Keratinocyte (primary cell): ENCODE measurements at regions not wholly inside any gene's neighbourhood (a gene's known extent, or its start where the extent isn't known, plus 50 kb on each side); places are given as distances from the start of the nearest gene placed in this dataset.

Source experiments
- DNase-seq: peaks from one replicate; pipeline ENCODE4 v3.0.0-alpha.2; 2011; ENCODE audit warnings: low read depth, missing footprints, low spot score
- FAIRE-seq: peaks from 2 replicates; lab custom pipeline; 2011; peaks lifted over from hg19 to GRCh38; lab: Jason Lieb, UNC
- H2AFZ ChIP-seq: 2 replicates; pipeline ENCODE4 v1.6.0; 2012; ENCODE audit warnings: low read length, control low read depth, inconsistent platforms; ENCODE audit not compliant: control insufficient read depth
- H3K27ac ChIP-seq: 2 replicates; pipeline ENCODE4 v1.5.1; 2011; ENCODE audit warnings: low read length; ENCODE audit not compliant: control insufficient read depth, insufficient read depth
- H3K27me3 ChIP-seq: 3 replicates; pipeline ENCODE4 v1.6.0; 2011; ENCODE audit warnings: low read length; ENCODE audit not compliant: control insufficient read depth, insufficient read depth; ENCODE audit errors: extremely low read depth
- H3K36me3 ChIP-seq, 2 experiments: 2 replicates in 1 of 2; 3 replicates in 1 of 2; pipeline ENCODE4 v1.5.1; 2011; ENCODE audit warnings: low read length in 2 of 2, mild to moderate bottlenecking in 1 of 2; ENCODE audit not compliant: control insufficient read depth in 2 of 2, insufficient read depth in 2 of 2; ENCODE audit errors: extremely low read depth in 1 of 2
- H3K4me1 ChIP-seq: 3 replicates; pipeline ENCODE4 v1.5.1; 2011; ENCODE audit warnings: low read length; ENCODE audit not compliant: control insufficient read depth, insufficient read depth; ENCODE audit errors: extremely low read depth
- H3K4me2 ChIP-seq: 3 replicates; pipeline ENCODE4 v1.6.0; 2011; ENCODE audit warnings: low read depth, low read length; ENCODE audit not compliant: control insufficient read depth, insufficient read depth; ENCODE audit errors: extremely low read depth
- H3K4me3 ChIP-seq, 3 experiments: fragments of 200-600 bp in 1 of 3; sonication (generic) in 1 of 3; 2 replicates in 2 of 3; 3 replicates in 1 of 3; pipeline ENCODE4 v1.5.1; 2011 to 2016; ENCODE audit warnings: low read length in 3 of 3, mild to moderate bottlenecking in 3 of 3, control low read depth in 2 of 3, inconsistent platforms in 1 of 3, low read depth in 1 of 3, mixed read lengths in 1 of 3, mixed run types in 1 of 3, moderate library complexity in 1 of 3; ENCODE audit not compliant: control insufficient read depth in 2 of 3, insufficient read depth in 2 of 3; ENCODE audit errors: extremely low read depth in 1 of 3
- H3K79me2 ChIP-seq: 2 replicates; pipeline ENCODE4 v1.6.0; 2012; ENCODE audit warnings: low read length; ENCODE audit not compliant: control insufficient read depth, insufficient read depth
- H3K9ac ChIP-seq: 3 replicates; pipeline ENCODE4 v1.6.0; 2011; ENCODE audit warnings: low read length; ENCODE audit not compliant: control insufficient read depth, insufficient read depth; ENCODE audit errors: extremely low read depth
- H3K9me1 ChIP-seq: 3 replicates; pipeline ENCODE4 v1.6.0; 2011; ENCODE audit warnings: low read length; ENCODE audit not compliant: control insufficient read depth, insufficient read depth; ENCODE audit errors: extremely low read depth
- H3K9me3 ChIP-seq: 2 replicates; pipeline ENCODE4 v1.5.1; 2012; ENCODE audit warnings: low read depth, low read length; ENCODE audit not compliant: control insufficient read depth
- H4K20me1 ChIP-seq: 3 replicates; pipeline ENCODE4 v1.6.0; 2011; ENCODE audit warnings: low read length; ENCODE audit not compliant: control insufficient read depth, insufficient read depth; ENCODE audit errors: extremely low read depth
- EZH2 ChIP-seq: IDR thresholded peaks from one replicate; pipeline ENCODE4 v1.6.1; 2012; ENCODE audit warnings: inconsistent platforms, mild to moderate bottlenecking, low read length, moderate library complexity
- dilution Hi-C: fragments of 300-500 bp; cut with MboI; formaldehyde crosslinking; loops from one replicate; pipeline ENCODE4 v1.7.0; 2020; ENCODE audit warnings: low sequenced_read_pairs; ENCODE audit not compliant: extremely low pct_ligation_motif_present
- TF ChIP-seq, protein P1 (sequence below), 3 experiments: IDR thresholded peaks in 1 of 3; conservative IDR thresholded peaks in 1 of 3; optimal IDR thresholded peaks in 1 of 3; 2 replicates in 2 of 3; 3 replicates in 1 of 3; pipeline versions ENCODE3 to v1.5.1; 2011; ENCODE audit warnings: low read length in 3 of 3, mild to moderate bottlenecking in 3 of 3, moderate library complexity in 2 of 3, control low read depth in 1 of 3, inconsistent platforms in 1 of 3; ENCODE audit not compliant: insufficient read depth in 2 of 3; ENCODE audit errors: extremely low read depth in 1 of 3

DNA sequence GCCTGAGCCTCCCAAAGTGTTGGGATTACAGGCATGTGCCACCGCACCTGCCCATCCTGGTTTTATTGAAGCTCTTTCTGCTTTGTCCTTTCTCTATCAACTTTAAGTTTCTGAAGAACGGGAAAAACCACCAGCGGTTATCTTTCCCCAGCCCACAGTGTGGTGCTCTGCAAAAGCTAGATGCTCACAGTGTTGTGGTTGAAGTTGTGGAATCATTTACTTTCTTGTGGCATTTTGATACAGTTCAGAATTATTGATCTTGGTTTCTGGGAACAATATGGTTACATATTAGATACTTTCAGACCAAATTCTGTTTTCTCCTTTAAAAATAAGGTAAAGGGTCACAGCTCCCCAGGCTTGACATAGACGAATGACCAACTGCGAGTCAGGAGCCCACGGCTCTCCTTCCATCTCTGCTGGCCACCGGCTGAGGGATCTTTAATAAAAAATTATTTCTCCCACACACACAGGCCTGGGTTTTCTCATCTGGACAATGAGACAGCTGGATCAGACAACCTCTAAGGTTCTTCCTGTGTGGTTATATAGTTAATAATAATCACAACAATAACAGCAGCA, 385.3 kb downstream of the SETD4 start:
- no peak for FAIRE-seq
- H3K4me1 ChIP-seq: peaks cover 2% of the 10 kb centered on the region
- no peak overlapping the region for H2AFZ ChIP-seq
- no peak overlapping the region for H3K4me2 ChIP-seq
- no peak overlapping the region for H3K9ac ChIP-seq
- H3K36me3 ChIP-seq: no peaks in the 10 kb centered on the region
- dilution Hi-C loops: no loop called here
- TF ChIP-seq EZH2: no peak
- TF ChIP-seq, protein P1, sequence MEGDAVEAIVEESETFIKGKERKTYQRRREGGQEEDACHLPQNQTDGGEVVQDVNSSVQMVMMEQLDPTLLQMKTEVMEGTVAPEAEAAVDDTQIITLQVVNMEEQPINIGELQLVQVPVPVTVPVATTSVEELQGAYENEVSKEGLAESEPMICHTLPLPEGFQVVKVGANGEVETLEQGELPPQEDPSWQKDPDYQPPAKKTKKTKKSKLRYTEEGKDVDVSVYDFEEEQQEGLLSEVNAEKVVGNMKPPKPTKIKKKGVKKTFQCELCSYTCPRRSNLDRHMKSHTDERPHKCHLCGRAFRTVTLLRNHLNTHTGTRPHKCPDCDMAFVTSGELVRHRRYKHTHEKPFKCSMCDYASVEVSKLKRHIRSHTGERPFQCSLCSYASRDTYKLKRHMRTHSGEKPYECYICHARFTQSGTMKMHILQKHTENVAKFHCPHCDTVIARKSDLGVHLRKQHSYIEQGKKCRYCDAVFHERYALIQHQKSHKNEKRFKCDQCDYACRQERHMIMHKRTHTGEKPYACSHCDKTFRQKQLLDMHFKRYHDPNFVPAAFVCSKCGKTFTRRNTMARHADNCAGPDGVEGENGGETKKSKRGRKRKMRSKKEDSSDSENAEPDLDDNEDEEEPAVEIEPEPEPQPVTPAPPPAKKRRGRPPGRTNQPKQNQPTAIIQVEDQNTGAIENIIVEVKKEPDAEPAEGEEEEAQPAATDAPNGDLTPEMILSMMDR (optimal IDR thresholded peaks at IDR 0.05 in 1 of 3, IDR thresholded peaks at IDR 0.05 in 1 of 3, conservative IDR thresholded peaks at IDR 0.05 in 1 of 3; ENCODE audit: extremely low read depth in 1 of 3, insufficient read depth in 2 of 3, low read length in 3 of 3): no peak
- no peaks in the 10 kb centered on the region for H3K9me3 ChIP-seq
- no peak overlapping the region for H3K27ac ChIP-seq
- DNase-seq: no peak
- H3K9me1 ChIP-seq: no peaks in the 10 kb centered on the region
- H4K20me1 ChIP-seq: no peaks in the 10 kb centered on the region
- no peaks in the 10 kb centered on the region for H3K79me2 ChIP-seq
- no peak overlapping the region for H3K4me3 ChIP-seq
- peaks cover 7% of the 10 kb centered on the region for H3K27me3 ChIP-seq

DNA sequence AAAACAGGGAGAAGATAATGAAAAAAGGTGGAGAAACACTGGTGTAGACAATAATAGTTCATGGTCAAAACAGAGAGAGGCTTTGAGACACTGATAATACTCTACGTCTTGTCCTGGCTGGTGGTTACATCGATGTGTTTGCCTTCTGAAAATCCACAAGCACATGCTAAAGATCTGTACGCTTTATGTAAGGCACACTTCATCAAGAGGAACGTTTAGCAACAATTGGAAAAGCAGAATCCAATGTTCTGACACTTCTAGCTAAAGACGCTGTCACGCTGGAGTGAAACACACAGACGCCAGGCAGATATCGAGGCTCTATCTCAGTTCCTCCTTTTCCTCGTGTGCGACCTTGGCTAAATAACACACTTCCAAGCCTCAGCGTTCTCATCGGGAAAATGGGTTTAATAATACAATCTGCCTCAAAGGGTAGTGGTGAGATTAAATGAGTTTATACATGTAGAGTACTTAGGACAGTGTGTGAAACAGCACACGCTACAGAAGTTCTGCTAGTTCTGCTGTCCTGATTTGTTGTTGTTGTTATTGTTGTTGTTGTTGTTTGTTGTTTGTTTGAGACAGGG, 386.1 kb downstream of the SETD4 start:
- dilution Hi-C loops: no loop called here

More for the DNA sequence above, 386.1 kb downstream of the SETD4 start:
- peaks cover 7% of the 10 kb centered on the region for H3K27me3 ChIP-seq
- no peak overlapping the region for H2AFZ ChIP-seq
- TF ChIP-seq EZH2: no peak
- TF ChIP-seq, protein P1 (optimal IDR thresholded peaks at IDR 0.05 in 1 of 3, IDR thresholded peaks at IDR 0.05 in 1 of 3, conservative IDR thresholded peaks at IDR 0.05 in 1 of 3; ENCODE audit: extremely low read depth in 1 of 3, insufficient read depth in 2 of 3, low read length in 3 of 3): no peak
- no peaks in the 10 kb centered on the region for H3K36me3 ChIP-seq
- peaks cover 2% of the 10 kb centered on the region for H3K4me1 ChIP-seq
- no peaks in the 10 kb centered on the region for H3K9me3 ChIP-seq
- no peak overlapping the region for H3K4me2 ChIP-seq
- no peaks in the 10 kb centered on the region for H4K20me1 ChIP-seq
- no peak overlapping the region for H3K9ac ChIP-seq
- no peak for DNase-seq
- no peak for FAIRE-seq
- no peaks in the 10 kb centered on the region for H3K9me1 ChIP-seq
- no peaks in the 10 kb centered on the region for H3K79me2 ChIP-seq
- no peak overlapping the region for H3K27ac ChIP-seq
- H3K4me3 ChIP-seq: no peak overlapping the region
